Caco-2 (cell line): ENCODE measurements at regions not wholly inside any gene's neighbourhood (a gene's known extent, or its start where the extent isn't known, plus 50 kb on each side); places are given as distances from the start of the nearest gene placed in this dataset.

Source experiments
- BruUV-seq: library from RNA; stranded (reverse); fragments of 400-500 nt; replicated peaks from 2 replicates; lab custom pipeline; 2021; lab: Mats Ljungman, UMichigan
- CTCF ChIA-PET: fragments of 300-600 bp; sonication (Branson Sonifier 250); formaldehyde crosslinking; loops from one replicate; lab custom pipeline; 2022; ENCODE audit warnings: antibody characterized with exemption; lab: Charles Lee
- POLR2A ChIA-PET: fragments of 300-600 bp; sonication (Branson Sonifier 250); formaldehyde crosslinking; loops from one replicate; lab custom pipeline; 2022; ENCODE audit warnings: antibody characterized with exemption; lab: Charles Lee
- DNase-seq, 2 experiments: peaks; one replicate each; pipeline versions ENCODE4 v3.0.0 to v3.0.0-alpha.2; 2020 to 2022
- H3K27me3 ChIP-seq: replicated peaks from 2 replicates; pipeline ENCODE4 v1.6.0; 2011; ENCODE audit warnings: low read length; ENCODE audit not compliant: control insufficient read depth, insufficient read depth
- H3K36me3 ChIP-seq: 2 replicates; pipeline ENCODE4 v1.5.1; 2011; ENCODE audit warnings: low read length; ENCODE audit not compliant: control insufficient read depth, insufficient read depth
- H3K4me1 ChIP-seq: fragments of 250-450 bp; sonication (Bioruptor Pico); 2 replicates; pipeline ENCODE4 v1.5.1; 2020; ENCODE audit warnings: mild to moderate bottlenecking
- H3K4me3 ChIP-seq: 2 replicates; pipeline ENCODE4 v1.5.1; 2011; ENCODE audit warnings: low read depth, mild to moderate bottlenecking, control low read depth, low read length
- H3K9me3 ChIP-seq: fragments of 250-450 bp; sonication (Bioruptor Pico); 2 replicates; pipeline ENCODE4 v1.5.1; 2020; ENCODE audit warnings: mild to moderate bottlenecking, moderate library complexity
- H3K27ac Mint-ChIP-seq: one replicate; pipeline ENCODE4 v1.8.0; 2022; ENCODE audit warnings: mixed read lengths; ENCODE audit not compliant: unreplicated experiment
- H3K27me3 Mint-ChIP-seq: one replicate; pipeline ENCODE4 v1.8.0; 2022; ENCODE audit warnings: mixed read lengths; ENCODE audit not compliant: insufficient read depth, unreplicated experiment
- H3K36me3 Mint-ChIP-seq: one replicate; pipeline ENCODE4 v1.8.0; 2022; ENCODE audit warnings: mild to moderate bottlenecking, mixed read lengths; ENCODE audit not compliant: insufficient read depth, unreplicated experiment
- H3K4me1 Mint-ChIP-seq: one replicate; pipeline ENCODE4 v1.8.0; 2022; ENCODE audit warnings: low read depth, mixed read lengths; ENCODE audit not compliant: unreplicated experiment
- H3K4me3 Mint-ChIP-seq: one replicate; pipeline ENCODE4 v1.8.0; 2022; ENCODE audit warnings: mild to moderate bottlenecking, moderate library complexity, mixed read lengths; ENCODE audit not compliant: unreplicated experiment
- H3K9me3 Mint-ChIP-seq: one replicate; pipeline ENCODE4 v1.8.0; 2022; ENCODE audit warnings: mixed read lengths; ENCODE audit not compliant: unreplicated experiment
- intact Hi-C: fragments of 100-400 bp; cut with micrococcal nuclease; formaldehyde crosslinking; loops from one replicate; pipeline ENCODE4 v1.10.0; 2022; ENCODE audit not compliant: unreplicated experiment
- TF ChIP-seq, protein P1 (sequence below), 2 experiments: fragments of 200-600 bp in 1 of 2; IDR thresholded peaks; 1 replicate in 1 of 2; 2 replicates in 1 of 2; pipeline versions ENCODE4 v1.5.1 to v1.8.0; 2011 to 2022; ENCODE audit warnings: antibody characterized with exemption in 1 of 2, control low read depth in 1 of 2, inconsistent platforms in 1 of 2, low read depth in 1 of 2, low read length in 1 of 2, mild to moderate bottlenecking in 1 of 2, moderate library complexity in 1 of 2; ENCODE audit not compliant: insufficient read depth in 1 of 2, severe bottlenecking in 1 of 2, unreplicated experiment in 1 of 2

DNA sequence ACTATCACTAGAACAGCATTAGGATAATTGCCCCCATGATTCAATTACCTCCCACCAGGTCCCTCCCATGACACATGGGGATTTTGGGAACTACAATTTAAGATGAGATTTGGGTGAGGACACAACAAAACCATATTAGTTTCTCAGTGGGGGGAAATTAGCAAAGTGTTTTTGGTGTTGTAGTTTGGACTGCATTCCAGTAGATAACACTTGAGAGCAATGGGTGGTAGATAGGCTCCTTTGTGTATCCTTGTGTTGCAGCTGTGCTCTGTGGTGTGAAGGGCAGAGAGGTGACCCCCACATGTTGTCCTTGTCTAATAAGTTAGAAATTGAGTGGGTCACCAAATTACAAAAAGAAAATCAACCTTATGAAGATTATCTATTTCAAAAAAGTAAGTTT is 223.8 kb downstream of the SATB1 start:
- POLR2A ChIA-PET: no interaction called here
- CTCF ChIA-PET: no interaction called here
- no peak overlapping the region for H3K4me3 ChIP-seq

DNA sequence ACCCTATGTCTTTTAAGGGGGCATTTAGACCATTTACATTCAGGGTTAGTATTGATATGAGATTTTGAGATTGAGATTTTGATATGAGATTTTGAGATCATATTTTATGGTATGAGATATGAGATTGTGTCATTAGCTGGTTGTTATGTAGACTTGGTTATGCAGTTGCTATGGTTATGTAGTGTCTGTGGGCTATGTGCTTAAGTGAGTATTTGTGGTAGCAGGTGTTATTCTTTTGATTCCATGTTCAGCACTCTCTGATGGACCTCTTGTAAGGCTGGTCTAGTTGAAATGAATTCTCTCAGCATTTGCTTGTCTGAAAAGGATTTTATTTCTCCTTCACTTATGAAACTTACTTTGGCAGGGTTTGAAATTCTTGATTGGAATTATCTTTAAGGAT is 225.4 kb downstream of the SATB1 start:
- Histone ChIP-seq H3K9me3 (no peaks in the 10 kb centered on the region), H3K36me3 (no peaks in the 10 kb centered on the region), H3K4me3 (no peak overlapping the region), H3K4me1 (no peaks in the 10 kb centered on the region), H3K27me3 (no peaks in the 10 kb centered on the region)
- Mint-ChIP-seq H3K4me1 (no peaks in the 10 kb centered on the region), H3K27ac (no peak overlapping the region), H3K36me3 (no peaks in the 10 kb centered on the region), H3K27me3 (no peaks in the 10 kb centered on the region), H3K4me3 (no peak overlapping the region), H3K9me3 (no peaks in the 10 kb centered on the region)
- POLR2A ChIA-PET: no interaction called here
- DNase-seq: no peak
- TF ChIP-seq, protein P1, sequence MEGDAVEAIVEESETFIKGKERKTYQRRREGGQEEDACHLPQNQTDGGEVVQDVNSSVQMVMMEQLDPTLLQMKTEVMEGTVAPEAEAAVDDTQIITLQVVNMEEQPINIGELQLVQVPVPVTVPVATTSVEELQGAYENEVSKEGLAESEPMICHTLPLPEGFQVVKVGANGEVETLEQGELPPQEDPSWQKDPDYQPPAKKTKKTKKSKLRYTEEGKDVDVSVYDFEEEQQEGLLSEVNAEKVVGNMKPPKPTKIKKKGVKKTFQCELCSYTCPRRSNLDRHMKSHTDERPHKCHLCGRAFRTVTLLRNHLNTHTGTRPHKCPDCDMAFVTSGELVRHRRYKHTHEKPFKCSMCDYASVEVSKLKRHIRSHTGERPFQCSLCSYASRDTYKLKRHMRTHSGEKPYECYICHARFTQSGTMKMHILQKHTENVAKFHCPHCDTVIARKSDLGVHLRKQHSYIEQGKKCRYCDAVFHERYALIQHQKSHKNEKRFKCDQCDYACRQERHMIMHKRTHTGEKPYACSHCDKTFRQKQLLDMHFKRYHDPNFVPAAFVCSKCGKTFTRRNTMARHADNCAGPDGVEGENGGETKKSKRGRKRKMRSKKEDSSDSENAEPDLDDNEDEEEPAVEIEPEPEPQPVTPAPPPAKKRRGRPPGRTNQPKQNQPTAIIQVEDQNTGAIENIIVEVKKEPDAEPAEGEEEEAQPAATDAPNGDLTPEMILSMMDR (IDR thresholded peaks at IDR 0.05; ENCODE audit: insufficient read depth in 1 of 2, low read depth in 1 of 2, low read length in 1 of 2, severe bottlenecking in 1 of 2, unreplicated experiment in 1 of 2): no peak
- intact Hi-C loops: no loop called here
- no TSS peak for BruUV-seq
- CTCF ChIA-PET: no interaction called here

More for the DNA sequence above, 223.8 kb downstream of the SATB1 start:
- H3K27ac Mint-ChIP-seq: no peak overlapping the region
- no peaks in the 10 kb centered on the region for H3K36me3 ChIP-seq
- H3K4me1 ChIP-seq: no peaks in the 10 kb centered on the region
- no peaks in the 10 kb centered on the region for H3K9me3 ChIP-seq
- no peaks in the 10 kb centered on the region for H3K36me3 Mint-ChIP-seq
- no peaks in the 10 kb centered on the region for H3K4me1 Mint-ChIP-seq
- no peak overlapping the region for H3K4me3 Mint-ChIP-seq
- intact Hi-C loops: no loop called here
- H3K27me3 Mint-ChIP-seq: no peaks in the 10 kb centered on the region
- no peaks in the 10 kb centered on the region for H3K27me3 ChIP-seq
- H3K9me3 Mint-ChIP-seq: no peaks in the 10 kb centered on the region
- TF ChIP-seq, protein P1 (IDR thresholded peaks at IDR 0.05; ENCODE audit: insufficient read depth in 1 of 2, low read depth in 1 of 2, low read length in 1 of 2, severe bottlenecking in 1 of 2, unreplicated experiment in 1 of 2): no peak
- no TSS peak for BruUV-seq
- no peak for DNase-seq

DNA sequence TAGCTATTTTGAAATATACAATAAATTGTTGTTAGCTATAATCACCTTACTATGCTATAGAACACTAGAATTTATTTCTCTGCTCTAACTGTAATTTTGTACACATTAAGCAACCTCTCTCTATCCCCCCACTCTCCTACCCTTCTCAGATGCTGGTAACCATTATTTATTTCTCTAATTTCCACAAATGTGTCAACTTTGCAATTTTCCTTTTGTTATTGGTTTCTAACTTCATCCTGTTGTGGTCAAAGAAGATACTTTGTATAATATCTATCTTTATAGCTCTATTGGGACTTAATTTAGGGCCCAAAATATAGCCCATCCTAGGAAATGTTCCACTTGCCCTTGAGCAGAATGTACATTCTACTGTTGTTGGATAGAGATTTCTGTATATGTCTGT is 229.3 kb downstream of the SATB1 start:
- Mint-ChIP-seq H3K4me1 (no peaks in the 10 kb centered on the region), H3K36me3 (no peaks in the 10 kb centered on the region), H3K27ac (no peak overlapping the region), H3K9me3 (no peaks in the 10 kb centered on the region), H3K4me3 (no peak overlapping the region), H3K27me3 (no peaks in the 10 kb centered on the region)
- Histone ChIP-seq H3K9me3 (no peaks in the 10 kb centered on the region), H3K27me3 (no peaks in the 10 kb centered on the region), H3K36me3 (no peaks in the 10 kb centered on the region), H3K4me3 (no peak overlapping the region), H3K4me1 (no peaks in the 10 kb centered on the region)
- ChIA-PET POLR2A (no interaction called here), CTCF (no interaction called here)
- TF ChIP-seq, protein P1 (IDR thresholded peaks at IDR 0.05; ENCODE audit: insufficient read depth in 1 of 2, low read depth in 1 of 2, low read length in 1 of 2, severe bottlenecking in 1 of 2, unreplicated experiment in 1 of 2): no peak
- no TSS peak for BruUV-seq
- no peak for DNase-seq
- intact Hi-C loops: no loop called here
